ENCODE measurements at regions not wholly inside any gene's neighbourhood (a gene's known extent, or its start where the extent isn't known, plus 50 kb on each side); places are given as distances from the start of the nearest gene placed in this dataset.

GRCh38 chr10:29882766-29883165 is 176.6 kb downstream of the JCAD start:
- no peaks in the 10 kb centered on the region for H3K36me3 Mint-ChIP-seq
- H3K27ac Mint-ChIP-seq, result no peak overlapping the region
- peaks cover 3% of the 10 kb centered on the region for H3K27me3 Mint-ChIP-seq
- DNase-seq, result no peak
- H3K9me3 Mint-ChIP-seq (ENCODE audit: low read depth), result no peaks in the 10 kb centered on the region
- no peak for ATAC-seq
- CTCF ChIA-PET, result no interaction called here
- no peaks in the 10 kb centered on the region for H3K4me1 Mint-ChIP-seq
- no peak overlapping the region for H3K4me3 Mint-ChIP-seq

DNA sequence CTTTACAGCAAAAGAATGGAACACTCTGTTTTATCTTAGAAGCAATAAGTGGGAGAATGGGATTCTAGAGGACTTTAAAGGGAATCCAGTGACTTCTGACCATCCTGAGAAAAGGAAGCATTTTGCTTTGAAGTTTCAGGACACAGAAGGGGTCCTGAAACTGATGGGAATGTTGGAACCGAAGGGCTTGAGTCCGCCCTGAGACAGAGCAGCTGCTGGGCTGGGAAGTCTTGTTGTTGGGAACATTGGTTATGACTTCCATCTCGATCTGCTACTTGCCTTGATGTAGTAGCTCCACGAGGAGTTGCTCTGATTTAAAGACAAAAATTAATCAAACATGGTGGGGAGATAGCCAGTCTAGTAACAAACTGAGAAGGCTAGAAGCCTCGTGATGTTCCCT is 177.6 kb downstream of the JCAD start:
- H3K27ac Mint-ChIP-seq, result no peak overlapping the region
- H3K4me1 Mint-ChIP-seq, result no peaks in the 10 kb centered on the region
- ATAC-seq (no peak), DNase-seq (no peak)
- peaks cover 6% of the 10 kb centered on the region for H3K27me3 Mint-ChIP-seq
- H3K36me3 Mint-ChIP-seq, result no peaks in the 10 kb centered on the region
- H3K4me3 Mint-ChIP-seq, result no peak overlapping the region
- no peaks in the 10 kb centered on the region for H3K9me3 Mint-ChIP-seq (ENCODE audit: low read depth)
- CTCF ChIA-PET, result no interaction called here

- no peaks in the 10 kb centered on the region for H3K4me1 Mint-ChIP-seq
- peaks cover 6% of the 10 kb centered on the region for H3K27me3 Mint-ChIP-seq
Measured at GRCh38 chr10:29881336-29881771, 178.0 kb downstream of the JCAD start.

DNA sequence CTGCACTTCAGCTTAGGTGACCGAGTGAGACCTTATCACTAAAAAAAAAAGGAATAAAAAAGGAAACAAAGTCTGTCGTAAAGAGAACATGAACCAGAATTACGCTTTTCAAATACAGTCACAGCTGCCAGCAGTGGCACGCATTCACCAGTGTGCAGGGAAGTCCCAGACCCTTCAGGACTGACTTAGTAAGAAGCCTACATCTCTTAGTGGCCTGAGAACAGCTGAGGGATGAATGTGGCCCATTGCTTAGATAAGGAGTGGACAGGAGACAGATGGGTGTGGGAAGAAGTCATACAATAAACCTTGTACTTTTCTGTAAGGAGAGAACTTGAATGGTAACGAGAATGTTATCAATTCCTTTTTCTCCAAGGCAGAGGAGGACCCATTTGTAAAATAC is 178.5 kb downstream of the JCAD start:
- CTCF ChIA-PET, result no interaction called here
- H3K4me3 Mint-ChIP-seq, result no peak overlapping the region
- peaks cover 6% of the 10 kb centered on the region for H3K27me3 Mint-ChIP-seq
- no peak for ATAC-seq
- no peaks in the 10 kb centered on the region for H3K9me3 Mint-ChIP-seq (ENCODE audit: low read depth)
- no peak for DNase-seq
- no peaks in the 10 kb centered on the region for H3K4me1 Mint-ChIP-seq
- H3K36me3 Mint-ChIP-seq, result no peaks in the 10 kb centered on the region
- no peak overlapping the region for H3K27ac Mint-ChIP-seq

More at GRCh38 chr10:29881336-29881771, 178.0 kb downstream of the JCAD start:
- H3K4me3 Mint-ChIP-seq, result no peak overlapping the region
- no peak for DNase-seq
- ATAC-seq, result no peak
- H3K9me3 Mint-ChIP-seq (ENCODE audit: low read depth), result no peaks in the 10 kb centered on the region
- H3K27ac Mint-ChIP-seq, result no peak overlapping the region
- H3K36me3 Mint-ChIP-seq, result no peaks in the 10 kb centered on the region
- CTCF ChIA-PET, result no interaction called here

DNA sequence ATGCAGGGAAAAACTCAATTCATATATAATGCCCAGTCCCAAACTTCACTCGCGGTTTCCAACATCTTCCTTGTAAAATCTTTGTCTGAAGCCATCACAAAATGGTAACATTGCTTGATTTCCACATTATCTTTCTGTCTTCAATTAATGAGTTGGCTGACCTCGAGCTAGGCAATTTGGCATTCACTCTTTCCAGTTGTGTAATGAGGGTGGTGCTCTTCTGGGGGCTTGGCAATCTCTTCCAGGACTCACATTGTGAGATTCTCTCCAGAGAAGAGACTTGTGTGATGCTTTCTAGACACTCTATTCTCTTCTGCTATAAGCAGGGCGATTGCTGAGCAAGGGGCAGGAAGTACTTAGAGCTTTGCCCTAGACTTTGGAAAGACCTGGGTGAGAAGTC is 179.5 kb downstream of the JCAD start:
- H3K4me3 Mint-ChIP-seq, result no peak overlapping the region
- no peak for ATAC-seq
- H3K27ac Mint-ChIP-seq, result no peak overlapping the region
- H3K9me3 Mint-ChIP-seq (ENCODE audit: low read depth), result no peaks in the 10 kb centered on the region
- no peaks in the 10 kb centered on the region for H3K36me3 Mint-ChIP-seq
- no peak for DNase-seq
- CTCF ChIA-PET, result no interaction called here
- H3K4me1 Mint-ChIP-seq, result no peaks in the 10 kb centered on the region
- peaks cover 6% of the 10 kb centered on the region for H3K27me3 Mint-ChIP-seq

- peaks cover 3% of the 10 kb centered on the region for H3K27me3 Mint-ChIP-seq
- no peaks in the 10 kb centered on the region for H3K36me3 Mint-ChIP-seq
- H3K27ac Mint-ChIP-seq, result no peak overlapping the region
Measured at GRCh38 chr10:29878492-29878891, 180.9 kb downstream of the JCAD start.

DNA sequence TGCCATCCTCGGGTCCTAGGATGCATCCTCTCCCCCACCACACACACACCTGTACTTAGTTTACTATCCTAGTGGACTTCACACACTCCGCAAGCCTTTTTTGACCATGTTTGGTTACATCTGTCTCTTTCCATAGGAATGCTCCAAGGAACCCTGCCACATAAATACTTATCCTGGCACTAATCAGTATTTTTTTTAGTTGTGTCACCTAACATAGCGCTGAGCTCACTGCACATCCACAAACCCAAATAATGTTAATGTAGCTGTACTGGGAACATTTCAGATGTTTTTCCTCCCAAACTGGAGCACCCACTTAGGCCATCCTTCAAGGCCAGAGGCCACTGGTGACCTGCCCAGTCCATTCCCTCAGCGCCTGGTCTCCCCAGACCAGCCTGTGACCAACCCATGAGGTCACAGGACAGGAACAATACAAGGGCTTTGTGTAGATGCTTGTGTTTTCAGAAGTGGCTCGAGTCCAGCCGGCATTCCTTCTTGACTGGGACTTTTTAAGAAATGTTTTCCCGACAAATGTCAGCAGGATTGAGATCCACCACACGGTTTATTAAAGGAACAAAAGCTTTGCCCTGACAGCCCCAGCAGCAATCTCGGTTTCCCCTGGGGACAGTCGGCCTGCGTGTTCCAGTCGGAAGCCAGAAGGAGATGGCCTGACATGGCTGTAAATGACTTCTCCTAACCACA is 181.4 kb downstream of the JCAD start:
- CTCF ChIA-PET, result no interaction called here
- DNase-seq, result no peak
- Mint-ChIP-seq H3K9me3 (ENCODE audit: low read depth) (no peaks in the 10 kb centered on the region), H3K4me1 (no peaks in the 10 kb centered on the region), H3K36me3 (no peaks in the 10 kb centered on the region), H3K27me3 (peaks cover 3% of the 10 kb centered on the region), H3K4me3 (no peak overlapping the region), H3K27ac (no peak overlapping the region)
- ATAC-seq, result no peak

More at GRCh38 chr10:29878492-29878891, 180.9 kb downstream of the JCAD start:
- DNase-seq (no peak), ATAC-seq (no peak)
- CTCF ChIA-PET, result no interaction called here
- no peaks in the 10 kb centered on the region for H3K9me3 Mint-ChIP-seq (ENCODE audit: low read depth)
- H3K4me1 Mint-ChIP-seq, result no peaks in the 10 kb centered on the region
- no peak overlapping the region for H3K4me3 Mint-ChIP-seq

DNA sequence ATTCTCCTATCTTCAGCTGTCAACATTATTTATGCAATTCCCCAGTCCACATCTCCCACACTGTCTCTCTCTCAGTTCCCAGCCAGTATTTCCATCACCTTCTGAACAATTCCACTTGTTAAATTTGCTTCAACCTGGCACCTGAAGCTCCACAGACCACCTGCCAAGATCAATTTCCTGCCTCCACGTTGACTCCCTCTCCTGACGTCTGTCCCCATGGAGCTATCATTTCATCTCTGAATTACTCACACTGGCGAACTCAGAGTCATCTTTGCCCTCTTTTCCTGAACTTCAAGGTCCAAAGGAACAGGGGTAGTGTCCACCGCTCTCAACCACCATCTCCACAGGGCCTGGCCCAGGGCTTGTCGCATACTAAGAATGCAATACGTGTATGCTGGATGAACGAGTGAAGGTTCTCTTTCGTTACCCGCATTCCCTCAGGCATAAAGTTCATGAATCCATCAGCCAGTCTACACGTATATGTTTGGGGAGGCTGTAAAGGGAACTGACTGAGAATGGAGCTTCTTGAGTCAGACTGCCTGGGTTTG is 183.3 kb downstream of the JCAD start:
- H3K36me3 Mint-ChIP-seq, result no peaks in the 10 kb centered on the region
- H3K27me3 Mint-ChIP-seq, result peaks cover 3% of the 10 kb centered on the region
- no peaks in the 10 kb centered on the region for H3K4me1 Mint-ChIP-seq
- CTCF ChIA-PET, result interaction anchor here (0.6 kb wide), 1 partner anchor 76 kb away, joined by 3 read pairs; no protein-coding TSS in a partner anchor
- H3K4me3 Mint-ChIP-seq, result no peak overlapping the region
- DNase-seq (no peak), ATAC-seq (no peak)
- H3K9me3 Mint-ChIP-seq (ENCODE audit: low read depth), result no peaks in the 10 kb centered on the region
- H3K27ac Mint-ChIP-seq, result no peak overlapping the region

DNA sequence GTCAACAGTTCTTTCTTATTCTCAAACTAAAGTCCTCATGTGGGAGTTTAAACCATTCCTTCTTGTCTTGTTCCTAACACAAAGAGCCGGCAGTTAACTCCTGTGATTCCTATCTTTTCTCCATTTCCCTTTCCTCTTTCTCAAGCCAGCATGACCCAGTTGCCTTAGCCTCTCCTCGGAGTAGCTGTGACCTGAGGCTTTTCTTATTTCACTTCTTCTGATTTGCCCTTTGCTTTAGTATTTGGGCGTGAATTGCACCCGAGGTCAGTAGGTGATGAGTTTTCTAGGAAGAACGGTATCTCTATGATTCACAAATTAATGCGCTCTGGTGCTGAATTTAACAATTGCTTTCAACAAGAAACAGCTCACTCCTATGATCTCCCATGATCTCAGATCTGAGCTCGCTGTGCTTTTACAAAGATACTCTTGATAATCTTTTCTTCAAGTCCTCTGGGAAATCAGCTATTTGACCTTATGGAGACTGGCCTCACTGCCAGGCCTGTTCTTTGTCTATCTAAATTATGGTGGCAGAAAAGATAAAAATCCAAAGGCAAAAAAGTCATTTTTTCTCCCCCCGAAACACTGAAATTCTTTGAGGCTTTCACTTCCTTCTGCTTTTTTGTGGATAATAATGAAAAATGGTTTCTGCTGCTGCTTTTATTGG is 184.6 kb downstream of the JCAD start:
- no peaks in the 10 kb centered on the region for H3K4me1 Mint-ChIP-seq

DNA sequence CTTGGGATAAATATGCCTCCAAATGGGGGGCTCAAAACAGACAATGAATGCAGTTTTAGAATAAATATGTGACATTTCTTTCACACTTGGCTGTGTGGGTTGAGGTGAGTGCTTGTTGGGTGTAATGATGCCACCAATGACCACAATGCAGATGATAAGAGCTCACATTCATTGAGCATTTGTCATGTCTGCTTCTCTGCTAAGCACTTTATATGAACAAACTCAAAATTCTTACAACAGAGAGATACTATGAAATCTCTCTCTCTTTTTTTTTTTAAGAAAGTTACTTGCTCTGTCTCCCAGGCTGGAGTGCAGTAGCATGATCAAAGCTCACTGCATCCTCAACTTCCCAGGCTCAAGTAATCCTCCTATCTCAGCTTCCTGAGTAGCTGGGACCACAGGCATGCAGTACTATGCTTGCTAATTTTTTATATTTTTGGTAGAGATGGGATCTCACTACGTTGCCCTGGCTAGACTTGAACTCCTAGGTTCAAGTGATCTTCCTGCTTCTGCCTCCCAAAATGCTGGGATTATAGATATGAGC is 185.4 kb downstream of the JCAD start:
- no peak overlapping the region for H3K27ac Mint-ChIP-seq
- peaks cover 3% of the 10 kb centered on the region for H3K27me3 Mint-ChIP-seq
- no peak for ATAC-seq
- no peak overlapping the region for H3K4me3 Mint-ChIP-seq
- CTCF ChIA-PET, result no interaction called here
- H3K4me1 Mint-ChIP-seq, result no peaks in the 10 kb centered on the region
- H3K9me3 Mint-ChIP-seq (ENCODE audit: low read depth), result peaks cover 2% of the 10 kb centered on the region
- H3K36me3 Mint-ChIP-seq, result no peaks in the 10 kb centered on the region
- no peak for DNase-seq

More for the DNA sequence above, 184.6 kb downstream of the JCAD start:
- no peak for ATAC-seq
- Mint-ChIP-seq H3K36me3 (no peaks in the 10 kb centered on the region), H3K4me3 (no peak overlapping the region), H3K27me3 (peaks cover 3% of the 10 kb centered on the region), H3K9me3 (ENCODE audit: low read depth) (peaks cover 2% of the 10 kb centered on the region), H3K27ac (no peak overlapping the region)
- CTCF ChIA-PET, result no interaction called here
- DNase-seq, result no peak

GRCh38 chr10:29870522-29871044 is 188.8 kb downstream of the JCAD start:
- Mint-ChIP-seq H3K4me1 (no peaks in the 10 kb centered on the region), H3K9me3 (ENCODE audit: low read depth) (peaks cover 2% of the 10 kb centered on the region), H3K36me3 (no peaks in the 10 kb centered on the region), H3K27me3 (no peaks in the 10 kb centered on the region), H3K4me3 (no peak overlapping the region), H3K27ac (no peak overlapping the region)
- CTCF ChIA-PET, result no interaction called here
- no peak for ATAC-seq
- no peak for DNase-seq

DNA sequence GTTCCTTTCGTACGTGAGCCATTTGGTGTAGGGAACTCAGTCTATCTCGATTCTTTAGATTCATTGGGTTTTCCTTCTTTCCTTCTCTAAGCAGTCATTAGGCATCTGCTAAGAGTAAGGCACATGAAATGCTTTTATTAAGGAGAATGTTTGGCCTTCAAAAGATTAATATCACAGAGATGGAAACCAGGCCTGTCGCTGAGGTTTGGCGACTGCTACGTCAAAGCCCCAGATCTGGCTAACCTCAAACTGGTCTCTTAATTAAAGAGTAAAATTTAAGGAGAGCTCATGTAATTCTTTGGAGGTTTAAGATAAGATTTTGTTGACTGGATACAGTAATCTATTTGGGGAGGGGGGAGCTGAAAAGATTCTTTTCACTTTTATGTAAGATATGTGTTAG is 189.8 kb downstream of the JCAD start:
- ATAC-seq (no peak), DNase-seq (no peak)
- H3K36me3 Mint-ChIP-seq, result no peaks in the 10 kb centered on the region
- peaks cover 2% of the 10 kb centered on the region for H3K9me3 Mint-ChIP-seq (ENCODE audit: low read depth)
- H3K4me1 Mint-ChIP-seq, result no peaks in the 10 kb centered on the region
- H3K27ac Mint-ChIP-seq, result no peak overlapping the region
- no peak overlapping the region for H3K4me3 Mint-ChIP-seq
- CTCF ChIA-PET, result no interaction called here
- H3K27me3 Mint-ChIP-seq, result no peaks in the 10 kb centered on the region

- Mint-ChIP-seq H3K36me3 (no peaks in the 10 kb centered on the region), H3K27ac (no peak overlapping the region), H3K9me3 (ENCODE audit: low read depth) (peaks cover 2% of the 10 kb centered on the region), H3K4me1 (no peaks in the 10 kb centered on the region), H3K4me3 (no peak overlapping the region), H3K27me3 (no peaks in the 10 kb centered on the region)
- CTCF ChIA-PET, result no interaction called here
- ATAC-seq (no peak), DNase-seq (no peak)
Measured at GRCh38 chr10:29866356-29866755, 193.0 kb downstream of the JCAD start.

All from activated CD8-positive, alpha-beta memory T cell treated with anti-CD3 and anti-CD28 coated beads, Interleukin-2, amount 10 ng/mL, durations not matched to agents 7 days and 5 days (primary cell).